Hematopoietic multipotent progenitor cell treated with erythropoietin and hydrocortisone succinate and interleukin-3 and kit ligand, for 15 days (in vitro differentiated cells): ENCODE measurements at regions not wholly inside any gene's neighbourhood (a gene's known extent, or its start where the extent isn't known, plus 50 kb on each side); places are given as distances from the start of the nearest gene placed in this dataset.
"Not testable (repeated sequence)": the region's sequence is repeated elsewhere in the genome, so short reads cannot be mapped to it uniquely, and the experiment has no call there.

Source experiments
- DNase-seq: peaks from one replicate; pipeline ENCODE4 v3.0.0-alpha.2; 2015; ENCODE audit warnings: low spot score

DNA sequence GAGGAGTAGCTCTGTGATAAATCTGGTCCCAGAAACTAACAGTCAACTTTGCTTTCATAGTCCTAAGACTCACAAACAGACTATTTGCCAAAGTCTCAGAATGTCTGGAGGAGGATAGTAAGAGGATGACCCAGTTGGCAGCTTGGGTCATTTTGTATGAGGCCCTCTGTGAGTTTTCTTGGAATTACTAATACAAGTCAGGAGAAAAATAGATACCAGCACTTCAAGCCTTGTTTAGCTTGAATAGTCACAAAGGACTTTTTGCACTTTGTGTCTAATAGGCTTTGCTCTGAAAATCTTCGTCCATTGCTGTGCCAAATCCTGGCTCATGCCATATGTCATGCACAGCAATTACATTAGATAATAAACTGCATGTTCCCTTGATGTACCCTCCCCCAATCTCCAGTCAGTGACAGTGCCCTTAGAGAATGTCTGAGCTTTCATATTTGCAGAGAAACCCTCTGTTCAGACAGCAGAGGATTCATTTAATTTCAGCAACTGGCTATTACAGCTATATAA lies 612.8 kb downstream of the CSNK1G3 start:
- DNase-seq, result no peak

DNA sequence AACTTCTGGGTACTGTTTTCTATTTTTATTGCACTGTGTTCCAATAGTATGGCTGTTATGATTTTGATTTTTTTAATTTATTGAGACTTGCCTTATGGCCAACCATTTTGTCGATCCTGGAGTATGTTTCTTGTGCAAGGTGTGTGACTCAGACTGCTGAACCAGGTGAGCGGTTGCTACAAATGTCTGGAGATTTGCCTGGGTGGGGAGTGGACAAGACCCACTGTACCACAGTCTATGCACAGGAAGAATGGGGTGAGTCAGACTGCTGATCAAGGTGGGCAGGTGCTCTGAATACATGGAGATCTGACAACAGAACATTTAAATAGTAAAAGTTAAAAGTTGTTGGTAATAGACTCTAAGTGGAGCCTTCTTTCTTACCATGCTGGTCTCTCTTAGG lies 609.2 kb downstream of the CSNK1G3 start:
- no peak for DNase-seq

DNA sequence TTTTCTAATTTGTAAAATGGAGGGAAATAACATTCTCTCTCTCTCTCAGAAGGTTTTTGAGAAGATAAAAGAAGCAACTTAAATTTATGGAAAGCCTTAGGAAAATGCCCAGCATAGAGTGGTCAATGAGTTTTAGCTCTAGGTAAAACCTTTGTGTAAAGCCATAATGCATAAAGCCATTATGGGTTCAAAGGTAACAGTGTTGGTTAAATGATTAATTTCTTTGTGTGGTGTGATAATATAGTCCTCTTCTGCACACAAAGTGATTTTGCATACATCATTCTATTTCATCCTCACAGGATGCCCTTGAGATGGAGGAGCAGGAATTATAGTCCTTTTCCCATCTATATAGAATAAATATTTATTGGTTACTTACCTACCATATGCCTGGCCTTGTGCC lies 602.9 kb downstream of the CSNK1G3 start:
- no peak for DNase-seq

DNA sequence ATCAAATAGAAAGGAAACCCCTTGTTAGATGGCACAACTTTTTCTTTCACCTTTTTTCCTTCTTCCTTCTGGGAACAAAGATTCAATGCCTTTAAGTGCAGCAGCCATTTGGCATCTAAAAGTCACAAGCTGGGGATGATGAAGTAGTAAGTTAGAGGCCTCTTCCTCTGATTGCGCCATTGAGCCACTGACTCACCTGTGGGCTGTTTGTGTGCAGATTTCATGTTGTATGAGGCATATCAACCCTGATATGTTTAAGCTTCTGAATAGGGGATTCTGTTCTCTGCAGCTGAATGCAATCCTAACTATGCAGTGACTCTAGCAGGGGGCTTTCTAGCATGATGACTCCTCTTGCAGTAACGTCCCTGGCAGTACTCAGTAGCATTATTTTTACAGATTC lies 599.9 kb downstream of the CSNK1G3 start:
- DNase-seq, result no peak

DNA sequence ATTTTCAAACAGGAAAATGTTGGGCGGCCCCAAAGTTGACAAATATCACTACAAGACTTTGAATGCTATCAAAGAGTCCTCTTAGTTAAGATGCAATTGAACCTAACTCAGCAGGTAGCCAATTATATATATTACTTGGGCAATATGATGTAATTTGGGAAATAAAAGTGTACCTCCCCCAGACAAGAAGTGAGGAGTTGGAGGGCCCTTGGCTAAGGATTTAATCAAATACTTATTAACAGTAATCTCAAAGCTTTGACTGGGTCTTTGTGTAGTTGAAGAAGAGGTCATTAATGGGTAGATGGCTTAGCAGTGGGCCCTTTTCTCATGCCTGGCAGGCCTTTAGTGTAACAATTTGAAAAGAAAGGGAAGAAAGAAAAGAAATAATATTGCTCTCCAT lies 599.0 kb downstream of the CSNK1G3 start:
- no peak for DNase-seq

DNA sequence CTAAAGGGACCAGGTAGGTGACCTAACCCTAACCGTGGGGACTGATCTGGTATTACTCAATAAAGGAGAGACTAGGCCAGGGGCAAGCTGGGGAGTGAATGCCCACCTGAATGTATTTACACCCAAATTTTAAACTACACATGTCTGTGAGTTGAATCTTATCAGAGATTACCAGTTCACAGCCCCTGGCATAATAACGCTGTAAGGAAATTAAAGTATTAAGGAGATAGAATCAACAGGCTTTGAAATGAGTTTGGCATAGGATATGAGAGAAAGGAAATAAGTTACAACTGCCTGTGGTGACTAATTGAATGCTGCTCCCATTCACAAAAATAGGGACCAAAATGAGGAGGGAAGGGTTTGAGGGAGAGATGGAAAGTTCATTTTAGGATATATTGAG lies 593.3 kb downstream of the CSNK1G3 start:
- DNase-seq, result no peak

DNA sequence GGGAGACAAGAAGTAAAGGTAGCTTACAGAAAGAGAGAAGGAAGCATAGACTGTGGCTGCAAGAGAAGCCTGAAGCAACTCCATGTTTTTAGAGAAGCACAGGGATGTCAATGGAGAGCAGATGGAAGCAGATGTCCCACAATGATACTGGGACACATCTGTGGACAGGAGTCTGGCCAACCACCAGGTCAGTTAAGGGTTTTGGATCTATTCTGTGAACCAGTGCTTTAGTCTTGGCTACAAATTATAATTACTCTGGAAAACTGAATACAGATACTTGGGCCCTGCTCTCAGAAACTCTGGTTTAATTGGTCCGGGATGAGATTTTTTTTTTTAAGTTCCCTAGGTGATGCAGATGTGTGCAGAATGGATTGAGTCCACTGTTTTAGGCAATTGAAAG lies 592.8 kb downstream of the CSNK1G3 start:
- DNase-seq, result no peak

DNA sequence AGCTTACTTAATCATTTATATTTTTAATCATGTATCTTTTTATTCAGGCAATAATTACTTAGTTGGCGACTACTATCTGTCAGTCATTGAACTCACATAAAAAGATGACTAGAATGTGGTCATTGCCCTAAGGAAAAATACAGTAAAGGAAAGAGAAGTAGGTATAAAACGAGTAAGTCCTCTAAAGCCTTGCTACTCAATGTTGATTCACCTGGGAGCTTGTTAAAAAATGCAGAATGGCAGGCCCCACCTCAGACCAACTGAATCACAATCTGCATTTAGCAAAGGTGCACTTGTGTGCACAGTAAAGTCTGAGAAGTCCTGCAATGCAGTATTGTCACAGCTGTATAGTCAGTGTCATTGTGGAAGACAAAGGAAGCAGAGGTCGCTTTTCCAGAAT lies 592.4 kb downstream of the CSNK1G3 start:
- DNase-seq, result no peak

DNA sequence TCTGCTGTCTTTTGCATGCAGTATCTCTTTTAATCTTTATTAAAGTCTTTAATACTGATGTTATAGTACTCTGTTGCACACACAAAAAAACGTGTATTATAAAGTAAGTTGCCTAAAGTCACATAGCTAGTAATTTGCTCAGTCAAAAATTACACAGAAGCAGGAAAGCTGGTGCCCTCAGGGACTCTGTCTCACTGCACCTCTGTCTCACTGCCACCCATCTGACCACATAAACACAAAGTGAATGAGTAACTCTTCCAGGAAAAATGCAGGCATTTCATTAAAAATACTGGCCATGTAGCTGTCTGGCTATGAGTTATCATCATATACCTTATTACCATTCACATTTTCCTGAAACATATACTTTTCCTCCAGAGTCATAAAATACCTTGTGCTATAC lies 591.7 kb downstream of the CSNK1G3 start:
- no peak for DNase-seq

DNA sequence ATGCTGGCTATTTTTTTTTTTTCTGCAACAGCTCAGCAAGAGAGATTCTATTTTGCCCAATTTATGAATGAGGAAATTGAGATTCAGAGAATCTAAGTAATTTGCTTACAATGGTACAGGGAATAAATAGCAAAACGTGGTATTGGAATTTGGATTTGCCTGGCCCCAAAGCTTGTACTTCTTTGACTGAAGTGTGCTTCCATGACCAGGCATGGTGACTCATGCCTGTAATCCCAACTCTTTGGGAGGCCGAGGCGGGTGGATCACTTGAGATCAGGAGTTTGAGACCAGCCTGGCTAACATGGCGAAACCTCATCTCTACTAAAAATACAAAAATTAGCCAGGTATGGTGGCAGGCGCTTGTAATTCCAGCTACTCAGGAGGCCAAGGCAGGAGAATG lies 591.1 kb downstream of the CSNK1G3 start:
- DNase-seq, result not testable (repeated sequence)

DNA sequence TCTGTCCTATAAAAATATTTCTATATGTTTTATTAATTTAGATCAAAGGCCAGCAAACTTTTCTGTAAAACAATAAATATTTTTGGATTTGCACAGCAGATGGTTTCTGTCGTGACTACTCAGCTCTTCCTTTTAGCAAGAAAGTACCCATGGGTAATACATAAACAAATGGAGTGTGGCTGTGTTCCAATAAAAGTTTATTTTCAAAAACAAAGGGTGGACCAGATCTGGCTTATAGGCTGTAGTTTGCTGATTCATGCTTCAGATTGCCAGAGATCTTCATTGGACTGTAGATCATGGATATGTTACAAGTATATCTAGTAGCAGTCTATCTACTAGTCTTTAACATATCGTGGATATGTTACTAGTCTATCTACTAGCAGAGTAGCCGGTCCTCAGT lies 590.5 kb downstream of the CSNK1G3 start:
- no peak for DNase-seq

DNA sequence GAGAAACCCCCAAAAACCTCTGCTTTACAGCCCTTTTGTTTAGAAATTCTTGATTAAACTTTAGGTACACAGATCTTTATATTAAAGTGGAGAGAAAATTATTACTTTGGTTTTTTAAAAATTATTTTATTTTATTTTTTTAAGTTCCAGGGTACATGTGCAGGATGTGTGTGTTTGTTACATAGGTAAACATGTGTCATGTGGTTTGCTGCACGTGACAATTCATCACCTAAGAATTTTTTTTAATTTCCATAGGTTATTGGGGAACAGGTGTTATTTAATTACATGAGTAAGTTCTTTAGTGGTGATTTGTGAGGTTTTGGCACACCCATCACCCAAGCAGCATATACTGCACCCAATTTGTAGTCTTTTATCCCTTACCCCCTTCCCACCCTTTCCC lies 581.7 kb downstream of the CSNK1G3 start:
- DNase-seq, result no peak

DNA sequence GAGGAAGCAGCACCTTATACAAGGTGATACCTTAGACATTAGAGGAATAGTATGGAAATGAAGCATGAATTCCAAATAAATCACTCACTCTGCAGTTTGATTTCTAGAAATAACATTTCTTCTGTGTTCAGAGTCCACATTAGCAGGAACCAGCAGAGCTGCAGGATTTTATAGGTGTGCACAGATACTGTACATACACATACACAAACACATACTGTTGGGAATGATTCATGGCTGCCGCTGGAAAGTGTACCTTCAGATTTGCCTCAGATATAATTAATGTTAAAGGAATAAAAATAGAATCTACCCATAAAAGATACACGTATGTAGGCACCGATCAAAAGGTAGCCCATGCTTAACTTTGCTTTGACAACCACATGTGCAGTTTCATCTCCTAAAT lies 578.1 kb downstream of the CSNK1G3 start:
- DNase-seq, result no peak

DNA sequence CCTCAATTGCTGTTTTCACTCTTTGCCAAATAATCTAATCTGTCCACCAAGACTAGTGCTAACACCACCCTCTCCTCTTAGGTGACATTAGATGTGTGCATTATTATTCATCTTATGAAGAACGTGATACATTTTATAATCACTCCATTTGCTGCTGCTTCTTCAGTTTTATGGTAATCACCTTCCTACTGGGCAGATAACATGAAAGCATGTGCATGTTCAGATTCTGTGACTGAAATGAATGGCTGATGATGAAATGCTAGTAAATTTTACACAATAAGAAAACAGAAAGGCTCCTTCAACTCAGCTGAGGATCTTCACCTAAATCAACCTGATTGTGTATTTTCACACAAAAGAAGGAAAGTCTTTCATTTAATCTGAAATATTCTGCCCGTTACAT lies 577.6 kb downstream of the CSNK1G3 start:
- no peak for DNase-seq

DNA sequence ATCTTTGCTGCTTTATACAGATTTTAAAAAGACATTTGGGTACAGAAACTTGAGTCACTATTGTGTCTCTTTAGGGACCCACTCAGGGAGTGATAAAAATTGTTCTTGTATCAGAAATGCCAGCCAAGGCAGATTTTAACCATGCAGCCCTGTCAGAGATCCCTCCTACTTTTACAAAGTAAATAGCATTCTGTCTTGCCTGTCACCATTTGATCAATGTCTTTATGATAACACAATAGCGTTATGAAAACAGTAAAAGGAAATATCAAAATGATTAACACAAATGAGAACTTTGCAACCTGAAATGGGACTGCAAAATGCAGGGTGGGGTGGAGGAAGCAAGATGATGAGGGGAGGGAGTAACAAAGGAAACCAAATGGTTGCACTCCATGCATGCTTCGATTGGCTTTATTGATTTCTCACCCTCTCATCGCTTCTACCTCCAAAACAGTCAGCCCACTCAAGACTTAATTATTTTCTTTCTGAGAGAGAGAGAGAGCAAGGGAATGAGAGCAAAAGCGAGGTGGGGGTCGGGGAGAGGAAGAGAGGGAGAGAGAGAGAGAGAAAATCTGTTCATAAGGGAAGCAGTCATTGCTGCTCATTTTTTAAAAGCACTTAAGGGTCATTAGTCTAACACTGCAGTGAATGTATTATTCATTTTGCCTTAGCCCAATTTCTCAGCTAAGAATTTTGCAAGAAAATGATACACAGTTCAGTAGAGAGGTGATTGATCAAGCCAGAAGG lies 576.5 kb downstream of the CSNK1G3 start:
- no peak for DNase-seq

DNA sequence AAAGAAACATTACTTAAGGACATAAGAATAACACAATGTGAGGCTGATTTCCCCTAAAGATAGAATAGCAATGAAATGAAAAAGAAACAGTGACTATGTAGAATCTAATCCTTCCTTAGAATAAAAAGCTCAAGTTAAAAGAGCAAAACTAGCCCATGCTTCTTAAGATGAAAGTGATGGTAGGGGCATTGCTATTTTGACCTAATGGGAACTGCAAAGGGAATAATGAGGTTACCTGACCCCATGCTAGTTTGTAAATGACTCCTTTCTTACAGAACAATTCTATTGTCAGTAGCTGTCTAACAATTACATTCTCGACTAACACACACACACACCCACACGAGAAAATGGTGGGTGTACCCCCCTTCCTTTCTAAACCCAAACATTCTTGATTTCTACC lies 575.8 kb downstream of the CSNK1G3 start:
- no peak for DNase-seq

DNA sequence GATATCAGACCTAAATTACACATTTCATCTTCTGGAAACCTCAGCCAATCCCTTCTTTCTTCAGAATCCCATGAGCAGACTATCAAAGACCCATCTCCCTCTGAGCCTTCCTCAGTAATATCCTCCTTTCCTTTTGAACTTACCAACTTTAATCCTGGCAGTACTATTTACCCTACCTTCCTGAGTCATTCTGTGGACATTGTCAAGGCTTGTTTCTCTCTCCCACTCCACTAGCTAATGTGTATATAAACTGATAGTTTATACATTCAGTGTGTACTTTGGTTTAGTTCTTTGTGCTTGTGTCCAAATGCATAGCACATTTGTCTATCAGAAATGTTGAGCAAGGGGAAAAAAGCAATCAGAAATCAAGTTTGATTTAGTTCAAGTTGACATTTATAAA lies 568.3 kb downstream of the CSNK1G3 start:
- no peak for DNase-seq

DNA sequence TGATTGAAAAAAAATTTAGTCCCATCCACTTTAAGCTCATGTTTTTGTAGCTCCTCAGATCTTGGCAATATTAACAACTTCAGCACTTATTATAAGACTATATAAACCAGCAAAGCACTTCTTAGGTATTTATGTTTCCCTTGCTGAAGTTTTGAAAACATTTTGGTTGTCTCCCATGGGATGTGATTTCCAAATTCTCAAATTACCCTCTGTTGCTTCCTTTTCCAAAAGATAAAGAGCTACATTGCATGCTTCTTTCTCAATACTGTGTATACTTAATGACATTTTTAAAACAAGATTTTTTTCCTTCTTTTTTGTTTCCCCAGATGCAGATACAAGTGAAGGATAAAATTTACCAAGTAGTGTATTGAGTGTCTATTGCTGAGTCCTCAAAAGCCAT lies 567.1 kb downstream of the CSNK1G3 start:
- DNase-seq, result no peak

DNA sequence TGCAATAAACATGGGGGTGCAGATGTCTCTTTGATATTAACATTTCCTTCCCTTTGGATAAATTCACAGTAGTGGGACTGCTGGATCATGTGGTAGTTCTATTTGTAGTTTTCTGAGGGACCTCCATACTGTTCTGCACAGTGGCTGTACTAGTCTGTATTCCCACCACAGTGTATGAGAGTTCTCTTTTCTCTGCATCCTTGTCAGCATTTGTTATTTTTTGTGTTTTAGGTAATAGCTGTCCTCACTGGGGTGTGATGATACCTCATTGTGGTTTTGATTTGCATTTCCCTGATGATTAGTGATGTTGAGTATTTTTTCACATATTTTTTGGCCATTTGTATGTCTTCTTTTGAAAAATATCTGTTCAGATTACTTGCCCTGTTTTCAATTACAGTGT lies 562.5 kb downstream of the CSNK1G3 start:
- no peak for DNase-seq

DNA sequence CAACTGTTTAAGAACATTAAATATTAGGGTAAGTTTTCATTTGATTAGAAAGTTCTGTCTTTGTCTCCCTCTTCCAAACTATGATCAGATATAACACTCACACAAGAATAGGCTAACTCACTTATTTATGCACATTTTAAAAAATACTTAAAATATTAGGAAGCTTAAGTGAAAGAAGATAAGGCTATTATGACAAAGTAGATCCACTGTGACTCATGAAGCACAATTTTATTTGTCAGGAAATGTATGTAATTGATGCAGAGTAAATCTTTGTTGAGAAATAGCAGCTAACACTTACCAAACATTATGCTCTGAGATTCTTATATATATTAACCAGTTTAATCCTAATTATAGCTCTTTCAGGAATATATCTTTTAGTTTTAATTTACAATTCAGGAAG lies 560.6 kb downstream of the CSNK1G3 start:
- no peak for DNase-seq

DNA sequence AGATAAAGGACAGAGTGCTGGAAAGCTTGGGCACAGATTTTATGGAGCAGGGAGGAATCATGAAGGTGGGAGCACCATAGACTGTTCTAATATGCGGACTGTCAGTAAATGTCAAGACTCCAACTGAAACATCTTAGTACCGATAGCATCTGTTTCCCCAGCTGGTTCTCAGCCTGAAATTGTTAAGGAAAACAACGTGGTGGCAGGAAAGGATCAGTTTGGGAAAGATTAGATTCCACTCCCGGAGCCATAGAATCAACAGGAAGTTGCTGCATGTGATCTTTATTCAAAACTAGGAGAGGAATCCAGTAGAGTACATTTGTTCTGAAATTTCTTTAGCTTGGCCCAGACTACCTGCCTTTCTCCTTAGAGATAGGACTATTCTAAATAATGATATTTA lies 559.1 kb downstream of the CSNK1G3 start:
- DNase-seq, result no peak

DNA sequence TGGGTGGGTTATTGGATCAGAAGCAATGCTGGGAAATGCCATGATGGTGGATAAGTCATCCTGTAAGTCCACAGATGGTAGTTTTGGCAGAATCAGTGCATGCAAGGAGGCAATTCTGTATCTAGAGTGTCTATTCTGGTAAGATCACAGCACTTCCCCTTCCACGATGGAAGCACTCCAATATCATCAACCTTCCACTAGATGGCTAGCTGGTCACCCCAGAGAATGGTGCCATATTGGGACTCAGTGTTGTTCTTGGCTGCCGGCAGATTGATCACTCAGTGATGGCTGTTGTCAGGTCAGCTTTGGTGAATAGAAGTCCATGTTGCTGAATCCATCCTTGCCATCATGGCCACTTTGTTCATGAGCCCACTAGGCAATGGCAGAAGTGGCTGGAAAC lies 553.5 kb downstream of the CSNK1G3 start:
- no peak for DNase-seq

DNA sequence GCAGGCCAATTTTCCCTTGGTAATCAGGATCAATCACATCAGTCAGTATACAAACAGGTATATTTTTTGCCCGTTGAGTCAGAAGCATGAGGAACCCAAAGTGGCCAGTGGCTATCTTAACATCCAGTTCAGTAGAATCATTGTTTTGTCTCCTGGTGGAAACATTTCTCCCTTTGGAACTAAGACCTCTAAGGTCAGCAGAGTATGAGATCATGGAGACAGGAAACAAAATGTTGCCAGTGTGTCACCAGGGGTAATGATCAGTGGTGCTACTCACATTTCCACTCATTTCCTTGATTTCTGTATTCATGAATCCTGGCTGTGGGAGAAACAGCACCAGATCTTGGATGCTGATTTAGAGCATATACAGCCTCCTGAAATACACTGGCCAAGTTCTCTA lies 553.0 kb downstream of the CSNK1G3 start:
- no peak for DNase-seq

DNA sequence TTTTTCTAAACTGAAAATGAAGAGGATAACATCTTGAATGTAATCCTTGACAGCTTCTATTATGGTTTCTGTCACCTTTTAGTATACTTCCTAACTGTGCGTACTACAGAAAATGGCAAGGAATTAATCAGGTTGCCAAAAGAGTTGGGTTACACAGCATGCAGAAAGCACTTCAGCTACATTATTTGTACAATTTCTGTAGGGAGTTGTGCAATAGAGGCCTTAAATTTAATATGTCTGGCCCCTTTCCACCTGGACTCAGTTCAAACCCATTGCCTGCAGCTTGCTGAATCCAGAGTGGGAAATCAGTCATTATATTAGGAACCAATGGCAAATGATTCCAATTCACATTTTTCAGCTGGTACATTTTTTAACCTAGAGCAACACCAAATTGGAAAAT lies 549.7 kb downstream of the CSNK1G3 start:
- DNase-seq, result no peak

DNA sequence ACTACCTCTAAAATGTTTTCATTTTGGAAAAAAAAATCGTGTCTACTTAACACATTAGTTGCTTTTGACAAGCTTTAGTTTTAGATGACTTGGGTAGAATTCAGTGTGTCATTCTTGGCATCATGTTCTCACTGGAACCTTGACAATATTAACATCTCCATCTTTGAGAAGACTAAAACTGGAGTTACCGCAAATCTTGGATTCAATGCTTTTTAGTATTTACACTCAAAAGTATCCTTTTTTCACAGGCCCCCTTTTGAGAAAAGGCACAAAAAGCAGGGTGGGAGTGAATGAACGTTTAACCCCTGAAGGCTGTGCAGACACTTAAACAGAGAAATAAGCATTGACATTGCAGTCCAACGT lies 549.1 kb downstream of the CSNK1G3 start:
- DNase-seq, result no peak
